ENCODE measurements at regions not wholly inside any gene's neighbourhood (a gene's known extent, or its start where the extent isn't known, plus 50 kb on each side); places are given as distances from the start of the nearest gene placed in this dataset.
A peak's percentile ranks its signal among the peaks of the same experiment; 100 is the strongest.

GRCh38 chr21:20856926-20857325 lies 141.3 kb upstream of the NCAM2 start:
- in situ Hi-C loops (cut with MboI; ENCODE audit: low pct_ligation_motif_present in 1 of 4, low pct_unique_long_range_greater_than_20kb in 1 of 4, low sequenced_read_pairs in 3 of 4), result no loop called here
- H3K9me3 ChIP-seq, result no peaks in the 10 kb centered on the region

GRCh38 chr21:20874202-20874601 lies 124.0 kb upstream of the NCAM2 start:
- intact Hi-C loops (cut with DNase I; ENCODE audit: low total_unique reads) (no loop called here), in situ Hi-C loops (cut with MboI; ENCODE audit: low pct_ligation_motif_present in 1 of 4, low pct_unique_long_range_greater_than_20kb in 1 of 4, low sequenced_read_pairs in 3 of 4) (no loop called here)
- no peak for DNase-seq
- no peaks in the 10 kb centered on the region for H3K27me3 ChIP-seq
- WGBS, 2 donors (ENCODE audit: low coverage in 1 of 2), result 46 to 73% methylated on average over 1 of the region's 1 CpG
- H3K27ac ChIP-seq, result no peak overlapping the region
- H3K36me3 ChIP-seq, result no peaks in the 10 kb centered on the region
- H3K4me1 ChIP-seq, result no peaks in the 10 kb centered on the region
- no peaks in the 10 kb centered on the region for H3K9me3 ChIP-seq
- TF ChIP-seq POLR2A (IDR thresholded peaks at IDR 0.05) (no peak), POLR2AphosphoS5 (IDR thresholded peaks at IDR 0.05) (no peak), CTCF (IDR thresholded peaks at IDR 0.05) (no peak), EP300 (IDR thresholded peaks at IDR 0.05; ENCODE audit: low read depth) (no peak)
- H3K4me3 ChIP-seq, result no peak overlapping the region

More at GRCh38 chr21:20856926-20857325, 141.3 kb upstream of the NCAM2 start:
- intact Hi-C loops (cut with DNase I; ENCODE audit: low total_unique reads), result no loop called here
- H3K36me3 ChIP-seq, result no peaks in the 10 kb centered on the region
- H3K27ac ChIP-seq, result no peak overlapping the region
- H3K27me3 ChIP-seq, result no peaks in the 10 kb centered on the region
- 31 to 33% methylated on average over 5 of the region's 5 CpGs for WGBS, 2 donors (ENCODE audit: low coverage in 1 of 2)
- no peak for TF ChIP-seq POLR2A (IDR thresholded peaks at IDR 0.05)
- no peak for TF ChIP-seq EP300 (IDR thresholded peaks at IDR 0.05; ENCODE audit: low read depth)
- TF ChIP-seq CTCF (IDR thresholded peaks at IDR 0.05), result no peak
- TF ChIP-seq POLR2AphosphoS5 (IDR thresholded peaks at IDR 0.05), result no peak
- H3K4me1 ChIP-seq, result no peaks in the 10 kb centered on the region
- no peak overlapping the region for H3K4me3 ChIP-seq
- DNase-seq, result no peak

- no peak for DNase-seq
- no peak overlapping the region for H3K4me3 ChIP-seq
- H3K9me3 ChIP-seq, result no peaks in the 10 kb centered on the region
- intact Hi-C loops (cut with DNase I; ENCODE audit: low total_unique reads) (no loop called here), in situ Hi-C loops (cut with MboI; ENCODE audit: low pct_ligation_motif_present in 1 of 4, low pct_unique_long_range_greater_than_20kb in 1 of 4, low sequenced_read_pairs in 3 of 4) (no loop called here)
- no peaks in the 10 kb centered on the region for H3K4me1 ChIP-seq
- no peaks in the 10 kb centered on the region for H3K27me3 ChIP-seq
- TF ChIP-seq POLR2A (IDR thresholded peaks at IDR 0.05) (no peak), CTCF (IDR thresholded peaks at IDR 0.05) (peak in 1 of 5 experiments; percentile 13)
- H3K27ac ChIP-seq, result no peak overlapping the region
- H3K36me3 ChIP-seq, result no peaks in the 10 kb centered on the region
Measured at GRCh38 chr21:20875742-20876141, 122.5 kb upstream of the NCAM2 start.

GRCh38 chr21:20877976-20878375 lies 120.2 kb upstream of the NCAM2 start:
- no peaks in the 10 kb centered on the region for H3K9me3 ChIP-seq
- in situ Hi-C loops (cut with MboI; ENCODE audit: low pct_ligation_motif_present in 1 of 4, low pct_unique_long_range_greater_than_20kb in 1 of 4, low sequenced_read_pairs in 3 of 4), result no loop called here
- no peaks in the 10 kb centered on the region for H3K27me3 ChIP-seq
- H3K4me3 ChIP-seq, result no peak overlapping the region
- intact Hi-C loops (cut with DNase I; ENCODE audit: low total_unique reads), result no loop called here
- DNase-seq, result no peak
- 86 to 89% methylated on average over 1 to 2 of the region's 2 CpGs for WGBS, 2 donors (ENCODE audit: low coverage in 1 of 2)
- TF ChIP-seq POLR2AphosphoS5 (IDR thresholded peaks at IDR 0.05) (no peak), CTCF (IDR thresholded peaks at IDR 0.05) (no peak)
- no peak overlapping the region for H3K27ac ChIP-seq
- H3K4me1 ChIP-seq, result no peaks in the 10 kb centered on the region
- no peaks in the 10 kb centered on the region for H3K36me3 ChIP-seq
